Neural cell (in vitro differentiated cells): ENCODE measurements at regions not wholly inside any gene's neighbourhood (a gene's known extent, or its start where the extent isn't known, plus 50 kb on each side); places are given as distances from the start of the nearest gene placed in this dataset.

Experiments used
- H2AFZ ChIP-seq: fragments of 200-600, 300-800 bp; sonication (generic), shearing (Covaris generic); 2 replicates; pipeline ENCODE4 v1.6.0; 2014; ENCODE audit warnings: low read depth, mild to moderate bottlenecking, antibody characterized with exemption, low read length, moderate library complexity
- H3F3A ChIP-seq: fragments of 200-600 bp; shearing (Covaris generic); 2 replicates; pipeline ENCODE4 v1.6.1; 2016; ENCODE audit warnings: mild to moderate bottlenecking, moderate library complexity, mixed read lengths, antibody characterized with exemption, low read length; ENCODE audit not compliant: insufficient read depth, poor library complexity, severe bottlenecking
- H3K27ac ChIP-seq: fragments of 200-600, 300-800 bp; sonication (generic), shearing (Covaris generic); 2 replicates; pipeline ENCODE4 v1.5.1; 2014; ENCODE audit warnings: mild to moderate bottlenecking, low read length, moderate library complexity
- H3K27me3 ChIP-seq: fragments of 300-800, 200-600 bp; sonication (generic), shearing (Covaris generic); 2 replicates; pipeline ENCODE4 v1.6.0; 2014; ENCODE audit warnings: mild to moderate bottlenecking, low read depth, low read length, moderate library complexity; ENCODE audit not compliant: insufficient read depth
- H3K36me3 ChIP-seq: fragments of 300-800, 200-600 bp; sonication (generic), shearing (Covaris generic); 2 replicates; pipeline ENCODE4 v1.5.1; 2014; ENCODE audit warnings: mild to moderate bottlenecking, antibody characterized with exemption, low read length, moderate library complexity; ENCODE audit not compliant: insufficient read depth
- H3K4me2 ChIP-seq: fragments of 300-800, 200-600 bp; sonication (generic), shearing (Covaris generic); 2 replicates; pipeline ENCODE4 v1.6.0; 2014; ENCODE audit warnings: mild to moderate bottlenecking, low read length
- H3K4me3 ChIP-seq: fragments of 300-800, 200-600 bp; sonication (generic), shearing (Covaris generic); 2 replicates; pipeline ENCODE4 v1.5.1; 2014; ENCODE audit warnings: mild to moderate bottlenecking, low read length, moderate library complexity
- H3K79me2 ChIP-seq: fragments of 200-600 bp; shearing (Covaris generic); replicated peaks from 2 replicates; pipeline ENCODE4 v1.6.0; 2014; ENCODE audit warnings: mild to moderate bottlenecking, low read length, moderate library complexity; ENCODE audit not compliant: insufficient read depth
- H3K9ac ChIP-seq: fragments of 300-800, 200-600 bp; sonication (generic), shearing (Covaris generic); 2 replicates; pipeline ENCODE4 v1.6.1; 2016; ENCODE audit warnings: mild to moderate bottlenecking, low read length, mixed read lengths
- H3K9me2 ChIP-seq: fragments of 200-600 bp; shearing (Covaris generic); 2 replicates; pipeline ENCODE4 v1.6.1; 2016; ENCODE audit warnings: mild to moderate bottlenecking, low read length, mixed read lengths; ENCODE audit not compliant: insufficient read depth
- H3K9me3 ChIP-seq: fragments of 200-600, 300-800 bp; sonication (generic), shearing (Covaris generic); 2 replicates; pipeline ENCODE4 v1.6.1; 2016; ENCODE audit warnings: mild to moderate bottlenecking, mixed run types, low read length, moderate library complexity, mixed read lengths
- H4K20me1 ChIP-seq: fragments of 200-600 bp; shearing (Covaris generic); 2 replicates; pipeline ENCODE4 v1.6.1; 2016; ENCODE audit warnings: mild to moderate bottlenecking, mixed run types; ENCODE audit not compliant: insufficient read depth
- CTCF ChIP-seq: fragments of 450-650 bp; IDR thresholded peaks from 2 replicates; pipeline ENCODE4 v1.5.1; 2014; ENCODE audit warnings: antibody characterized with exemption, mild to moderate bottlenecking, moderate library complexity; ENCODE audit not compliant: poor library complexity, severe bottlenecking
- EP300 ChIP-seq: fragments of 450-650 bp; conservative IDR thresholded peaks from 2 replicates; pipeline ENCODE4 v1.6.1; 2014; ENCODE audit warnings: antibody characterized with exemption, mild to moderate bottlenecking, moderate library complexity; ENCODE audit not compliant: poor library complexity, severe bottlenecking
- EZH2 ChIP-seq: fragments of 200-600, 300-800 bp; shearing (Covaris generic), sonication (generic); IDR thresholded peaks from 2 replicates; pipeline ENCODE4 v1.6.1; 2014; ENCODE audit warnings: antibody characterized with exemption, low read length, borderline replicate concordance, mild to moderate bottlenecking; ENCODE audit not compliant: insufficient read depth, poor library complexity, severe bottlenecking
- MXI1 ChIP-seq: fragments of 450-650 bp; conservative IDR thresholded peaks from 2 replicates; pipeline ENCODE4 v1.6.1; 2014; ENCODE audit warnings: antibody characterized with exemption, mild to moderate bottlenecking; ENCODE audit not compliant: poor library complexity, severe bottlenecking
- POLR2AphosphoS5 ChIP-seq: IDR thresholded peaks from 2 replicates; pipeline ENCODE4 v1.6.1; 2012
- RAD21 ChIP-seq: fragments of 450-650 bp; conservative IDR thresholded peaks from 2 replicates; pipeline ENCODE4 v1.6.1; 2014; ENCODE audit warnings: antibody characterized with exemption, mild to moderate bottlenecking, moderate library complexity
- REST ChIP-seq: IDR thresholded peaks from 2 replicates; pipeline ENCODE4 v1.6.1; 2012; ENCODE audit warnings: borderline replicate concordance
- SMC3 ChIP-seq: fragments of 450-650 bp; conservative IDR thresholded peaks from 2 replicates; pipeline ENCODE4 v1.6.1; 2014; ENCODE audit warnings: antibody characterized with exemption, mild to moderate bottlenecking, moderate library complexity; ENCODE audit not compliant: poor library complexity
- TAF1 ChIP-seq: IDR thresholded peaks from 2 replicates; pipeline ENCODE4 v1.6.1; 2012; ENCODE audit warnings: low read depth

GRCh38 chr2:76332871-76333270, 622.2 kb upstream of the GCFC2 start:
- H3K79me2 ChIP-seq = no peaks in the 10 kb centered on the region
- H3K9me3 ChIP-seq = no peaks in the 10 kb centered on the region
- no peaks in the 10 kb centered on the region for H3F3A ChIP-seq
- no peaks in the 10 kb centered on the region for H3K36me3 ChIP-seq
- H2AFZ ChIP-seq = no peak overlapping the region
- no peaks in the 10 kb centered on the region for H4K20me1 ChIP-seq
- no peak overlapping the region for H3K27ac ChIP-seq
- no peak overlapping the region for H3K4me3 ChIP-seq
- no peaks in the 10 kb centered on the region for H3K27me3 ChIP-seq
- no peak overlapping the region for H3K4me2 ChIP-seq
- TF ChIP-seq MXI1 = no peak
- no peak for TF ChIP-seq RAD21
- no peak for TF ChIP-seq CTCF
- no peaks in the 10 kb centered on the region for H3K9me2 ChIP-seq
- H3K9ac ChIP-seq = no peak overlapping the region

- H3K4me2 ChIP-seq = no peak overlapping the region
- TF ChIP-seq MXI1 (no peak), EP300 (no peak), RAD21 (no peak), CTCF (no peak), TAF1 (no peak), REST (no peak), SMC3 (no peak), POLR2AphosphoS5 (no peak), EZH2 (no peak)
- no peaks in the 10 kb centered on the region for H3K9me3 ChIP-seq
- no peaks in the 10 kb centered on the region for H3K79me2 ChIP-seq
- no peaks in the 10 kb centered on the region for H3K36me3 ChIP-seq
- H3K4me3 ChIP-seq = no peak overlapping the region
- H3K9me2 ChIP-seq = no peaks in the 10 kb centered on the region
- no peaks in the 10 kb centered on the region for H3F3A ChIP-seq
- no peak overlapping the region for H3K9ac ChIP-seq
- no peak overlapping the region for H3K27ac ChIP-seq
- no peaks in the 10 kb centered on the region for H3K27me3 ChIP-seq
- H4K20me1 ChIP-seq = no peaks in the 10 kb centered on the region
- H2AFZ ChIP-seq = no peak overlapping the region
These were observed 620.1 kb upstream of the GCFC2 start for GRCh38 chr2:76330865-76331264.
